ENCODE measurements at regions not wholly inside any gene's neighbourhood (a gene's known extent, or its start where the extent isn't known, plus 50 kb on each side); places are given as distances from the start of the nearest gene placed in this dataset.

GRCh38 chr2:137842952-137843351 lies 121.3 kb upstream of the HNMT start:
- H3K9me3 Mint-ChIP-seq: no peaks in the 10 kb centered on the region
- H3K27ac Mint-ChIP-seq: no peak overlapping the region
- DNase-seq (ENCODE audit: low spot score in 2 of 2) (no peak), ATAC-seq (no peak)
- no peaks in the 10 kb centered on the region for H3K36me3 Mint-ChIP-seq

GRCh38 chr2:137845422-137845821 lies 118.9 kb upstream of the HNMT start:
- ATAC-seq (no peak), DNase-seq (ENCODE audit: low spot score in 2 of 2) (no peak)
- Mint-ChIP-seq H3K36me3 (no peaks in the 10 kb centered on the region), H3K27ac (no peak overlapping the region), H3K9me3 (no peaks in the 10 kb centered on the region)

- H3K9me3 Mint-ChIP-seq: no peaks in the 10 kb centered on the region
- no peak overlapping the region for H3K27ac Mint-ChIP-seq
- ATAC-seq (no peak), DNase-seq (ENCODE audit: low spot score in 2 of 2) (no peak)
- H3K36me3 Mint-ChIP-seq: no peaks in the 10 kb centered on the region
Observed at GRCh38 chr2:137846993-137847392, 117.3 kb upstream of the HNMT start.

GRCh38 chr2:137847443-137847842 lies 116.8 kb upstream of the HNMT start:
- DNase-seq (ENCODE audit: low spot score in 2 of 2) (no peak), ATAC-seq (no peak)
- Mint-ChIP-seq H3K9me3 (no peaks in the 10 kb centered on the region), H3K27ac (no peak overlapping the region), H3K36me3 (no peaks in the 10 kb centered on the region)

GRCh38 chr2:137857881-137858280 lies 106.4 kb upstream of the HNMT start:
- DNase-seq (ENCODE audit: low spot score in 2 of 2) (no peak), ATAC-seq (no peak)
- Mint-ChIP-seq H3K27ac (no peak overlapping the region), H3K9me3 (no peaks in the 10 kb centered on the region), H3K36me3 (no peaks in the 10 kb centered on the region)

GRCh38 chr2:137862651-137863050 lies 101.6 kb upstream of the HNMT start:
- H3K9me3 Mint-ChIP-seq: no peaks in the 10 kb centered on the region
- no peak for ATAC-seq
- H3K27ac Mint-ChIP-seq: no peak overlapping the region
- DNase-seq (ENCODE audit: low spot score in 2 of 2): no peak
- no peaks in the 10 kb centered on the region for H3K36me3 Mint-ChIP-seq

- Mint-ChIP-seq H3K36me3 (no peaks in the 10 kb centered on the region), H3K9me3 (no peaks in the 10 kb centered on the region), H3K27ac (no peak overlapping the region)
- DNase-seq (ENCODE audit: low spot score in 2 of 2) (peak in 1 of 2 donors; percentile 42), ATAC-seq (no peak)
Observed at GRCh38 chr2:137865954-137866540, 98.2 kb upstream of the HNMT start.

- no peaks in the 10 kb centered on the region for H3K36me3 Mint-ChIP-seq
- DNase-seq (ENCODE audit: low spot score in 2 of 2): no peak
- ATAC-seq: no peak
- H3K27ac Mint-ChIP-seq: no peak overlapping the region
- no peaks in the 10 kb centered on the region for H3K9me3 Mint-ChIP-seq
Observed at GRCh38 chr2:137870682-137871081, 93.6 kb upstream of the HNMT start.

GRCh38 chr2:137872577-137872976 lies 91.7 kb upstream of the HNMT start:
- ATAC-seq (no peak), DNase-seq (ENCODE audit: low spot score in 2 of 2) (no peak)
- Mint-ChIP-seq H3K36me3 (no peaks in the 10 kb centered on the region), H3K9me3 (no peaks in the 10 kb centered on the region), H3K27ac (no peak overlapping the region)

GRCh38 chr2:137873536-137874244 lies 90.6 kb upstream of the HNMT start:
- H3K27ac Mint-ChIP-seq: no peak overlapping the region
- no peaks in the 10 kb centered on the region for H3K9me3 Mint-ChIP-seq
- ATAC-seq (no peak), DNase-seq (ENCODE audit: low spot score in 2 of 2) (no peak)
- H3K36me3 Mint-ChIP-seq: no peaks in the 10 kb centered on the region

- ATAC-seq: no peak
- H3K9me3 Mint-ChIP-seq: no peaks in the 10 kb centered on the region
- DNase-seq (ENCODE audit: low spot score in 2 of 2): no peak
- no peaks in the 10 kb centered on the region for H3K36me3 Mint-ChIP-seq
- no peak overlapping the region for H3K27ac Mint-ChIP-seq
Observed at GRCh38 chr2:137879121-137879520, 85.2 kb upstream of the HNMT start.

GRCh38 chr2:137881711-137882110 lies 82.6 kb upstream of the HNMT start:
- H3K36me3 Mint-ChIP-seq: no peaks in the 10 kb centered on the region
- ATAC-seq (no peak), DNase-seq (ENCODE audit: low spot score in 2 of 2) (no peak)
- H3K9me3 Mint-ChIP-seq: no peaks in the 10 kb centered on the region
- no peak overlapping the region for H3K27ac Mint-ChIP-seq

- Mint-ChIP-seq H3K36me3 (no peaks in the 10 kb centered on the region), H3K27ac (no peak overlapping the region), H3K9me3 (no peaks in the 10 kb centered on the region)
- ATAC-seq: no peak
- no peak for DNase-seq (ENCODE audit: low spot score in 2 of 2)
Observed at GRCh38 chr2:137886083-137886831, 78.0 kb upstream of the HNMT start.

GRCh38 chr2:137888845-137889244 lies 75.4 kb upstream of the HNMT start:
- no peaks in the 10 kb centered on the region for H3K36me3 Mint-ChIP-seq
- no peak for ATAC-seq

GRCh38 chr2:137892739-137893138 lies 71.5 kb upstream of the HNMT start:
- Mint-ChIP-seq H3K27ac (no peak overlapping the region), H3K36me3 (no peaks in the 10 kb centered on the region), H3K9me3 (no peaks in the 10 kb centered on the region)
- ATAC-seq (no peak), DNase-seq (ENCODE audit: low spot score in 2 of 2) (no peak)

More at GRCh38 chr2:137888845-137889244, 75.4 kb upstream of the HNMT start:
- DNase-seq (ENCODE audit: low spot score in 2 of 2): no peak
- Mint-ChIP-seq H3K27ac (no peak overlapping the region), H3K9me3 (no peaks in the 10 kb centered on the region)

GRCh38 chr2:137893145-137893544 lies 71.1 kb upstream of the HNMT start:
- Mint-ChIP-seq H3K9me3 (no peaks in the 10 kb centered on the region), H3K27ac (no peak overlapping the region), H3K36me3 (no peaks in the 10 kb centered on the region)
- ATAC-seq: no peak
- DNase-seq (ENCODE audit: low spot score in 2 of 2): no peak

GRCh38 chr2:137896467-137896866 lies 67.8 kb upstream of the HNMT start:
- no peak overlapping the region for H3K27ac Mint-ChIP-seq
- H3K36me3 Mint-ChIP-seq: no peaks in the 10 kb centered on the region
- H3K9me3 Mint-ChIP-seq: no peaks in the 10 kb centered on the region
- ATAC-seq (no peak), DNase-seq (ENCODE audit: low spot score in 2 of 2) (no peak)

GRCh38 chr2:137897082-137897481 lies 67.2 kb upstream of the HNMT start:
- DNase-seq (ENCODE audit: low spot score in 2 of 2): no peak
- Mint-ChIP-seq H3K27ac (no peak overlapping the region), H3K36me3 (no peaks in the 10 kb centered on the region), H3K9me3 (no peaks in the 10 kb centered on the region)
- ATAC-seq: no peak
